Brain microvascular endothelial cell (primary cell): ENCODE measurements at regions not wholly inside any gene's neighbourhood (a gene's known extent, or its start where the extent isn't known, plus 50 kb on each side); places are given as distances from the start of the nearest gene placed in this dataset.

Experiments used
- DNase-seq: peaks from one replicate; pipeline ENCODE4 v3.0.0-alpha.2; 2020
- H3K27ac ChIP-seq: fragments of 250-450 bp; sonication (Bioruptor Pico); 2 replicates; pipeline ENCODE4 v1.5.1; 2020; ENCODE audit warnings: mild to moderate bottlenecking, moderate library complexity
- H3K27me3 ChIP-seq: fragments of 250-450 bp; sonication (Bioruptor Pico); replicated peaks from 2 replicates; pipeline ENCODE4 v1.5.1; 2020; ENCODE audit warnings: mild to moderate bottlenecking
- H3K36me3 ChIP-seq: fragments of 250-450 bp; sonication (Bioruptor Pico); replicated peaks from 2 replicates; pipeline ENCODE4 v1.5.1; 2020; ENCODE audit warnings: mild to moderate bottlenecking
- H3K4me3 ChIP-seq: 2 replicates; pipeline ENCODE4 v1.5.1; 2011; ENCODE audit warnings: low read depth, mild to moderate bottlenecking, control low read depth, low read length, moderate library complexity
- CTCF ChIP-seq: IDR thresholded peaks from 2 replicates; pipeline ENCODE4 v1.5.1; 2011; ENCODE audit warnings: low read depth, mild to moderate bottlenecking, moderate library complexity, low read length, control low read depth, inconsistent platforms; ENCODE audit errors: missing control alignments
- in situ Hi-C: cut with HindIII; loops from 2 replicates; pipeline ENCODE4 v1.10.0; 2017; ENCODE audit warnings: low sequenced_read_pairs, low pct_ligation_motif_present

DNA sequence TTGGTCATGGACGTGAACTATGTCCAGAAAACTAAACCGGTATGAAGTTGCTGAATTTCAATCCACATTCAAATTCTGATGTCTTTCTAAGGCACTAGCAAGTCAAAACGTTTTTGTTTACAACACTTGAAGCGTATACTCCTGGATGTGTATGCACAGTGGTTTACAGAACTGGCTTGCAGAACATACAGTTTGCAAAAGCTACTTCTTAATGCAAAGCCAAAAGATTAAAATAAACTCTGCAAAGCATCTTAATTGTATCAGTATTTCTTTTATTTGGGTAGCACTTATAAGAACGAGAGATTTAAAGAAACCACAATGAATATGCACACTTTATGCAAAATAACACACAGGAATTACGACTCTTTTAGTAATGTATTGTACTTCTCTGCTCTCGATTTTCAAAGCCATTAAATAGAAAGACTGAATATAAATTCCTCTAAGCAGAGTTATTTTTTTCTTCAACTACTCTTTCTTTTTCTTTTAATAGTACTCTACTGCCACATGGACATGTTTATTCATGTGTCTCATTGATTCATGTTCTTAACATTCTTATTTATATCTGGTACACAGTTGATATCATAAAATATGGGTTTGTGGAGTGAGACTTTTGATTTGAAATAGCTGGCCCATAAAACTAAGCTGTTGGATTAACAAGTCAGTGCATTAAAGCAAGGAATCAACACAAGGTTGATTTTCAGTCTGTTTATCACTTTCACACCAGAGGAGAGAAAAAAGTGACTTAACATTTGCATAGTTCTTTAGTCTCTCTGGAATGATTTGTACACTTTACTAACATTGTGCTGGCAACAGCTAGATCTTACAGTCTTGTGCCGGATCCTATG is 189.4 kb upstream of the STEAP4 start:
- in situ Hi-C loops: no loop called here
- Histone ChIP-seq H3K27ac (no peak overlapping the region), H3K36me3 (no peaks in the 10 kb centered on the region), H3K4me3 (no peak overlapping the region), H3K27me3 (no peaks in the 10 kb centered on the region)
- TF ChIP-seq CTCF: no peak
- no peak for DNase-seq

- Histone ChIP-seq H3K4me3 (no peak overlapping the region), H3K27ac (no peak overlapping the region), H3K36me3 (no peaks in the 10 kb centered on the region), H3K27me3 (no peaks in the 10 kb centered on the region)
- no peak for DNase-seq
- TF ChIP-seq CTCF: no peak
- in situ Hi-C loops: no loop called here
Observed at GRCh38 chr7:88492153-88492552, 185.5 kb upstream of the STEAP4 start.

GRCh38 chr7:88490874-88491273 is 184.2 kb upstream of the STEAP4 start:
- Histone ChIP-seq H3K27ac (no peak overlapping the region), H3K27me3 (no peaks in the 10 kb centered on the region), H3K36me3 (no peaks in the 10 kb centered on the region), H3K4me3 (no peak overlapping the region)
- no peak for DNase-seq
- in situ Hi-C loops: no loop called here
- no peak for TF ChIP-seq CTCF

- no peak for DNase-seq
- in situ Hi-C loops: no loop called here
- no peak for TF ChIP-seq CTCF
- H3K4me3 ChIP-seq: no peak overlapping the region
- H3K27ac ChIP-seq: no peak overlapping the region
- H3K36me3 ChIP-seq: no peaks in the 10 kb centered on the region
- no peaks in the 10 kb centered on the region for H3K27me3 ChIP-seq
Observed at GRCh38 chr7:88490161-88490560, 183.5 kb upstream of the STEAP4 start.

DNA sequence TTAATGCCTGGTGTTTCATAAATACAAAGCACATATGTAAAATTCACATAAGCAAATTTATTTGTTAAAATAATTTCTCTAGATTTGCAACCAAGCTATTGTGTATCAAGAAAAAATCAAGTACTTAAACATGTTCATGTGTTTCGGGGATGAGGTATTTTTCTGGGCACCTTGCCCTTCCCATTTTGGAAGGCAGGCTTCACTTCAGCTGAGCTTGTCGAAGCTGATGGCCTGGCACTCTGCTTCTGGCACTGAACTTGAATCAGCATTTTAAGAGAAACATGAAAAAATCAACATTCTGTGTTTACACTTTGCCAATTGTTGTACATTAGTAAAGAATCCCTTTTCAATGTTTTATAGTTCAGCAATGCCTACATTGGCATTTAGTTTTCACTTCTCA is 179.1 kb upstream of the STEAP4 start:
- no peaks in the 10 kb centered on the region for H3K36me3 ChIP-seq
- no peak for TF ChIP-seq CTCF
- H3K4me3 ChIP-seq: no peak overlapping the region
- H3K27me3 ChIP-seq: no peaks in the 10 kb centered on the region
- in situ Hi-C loops: no loop called here
- H3K27ac ChIP-seq: no peak overlapping the region
- no peak for DNase-seq

DNA sequence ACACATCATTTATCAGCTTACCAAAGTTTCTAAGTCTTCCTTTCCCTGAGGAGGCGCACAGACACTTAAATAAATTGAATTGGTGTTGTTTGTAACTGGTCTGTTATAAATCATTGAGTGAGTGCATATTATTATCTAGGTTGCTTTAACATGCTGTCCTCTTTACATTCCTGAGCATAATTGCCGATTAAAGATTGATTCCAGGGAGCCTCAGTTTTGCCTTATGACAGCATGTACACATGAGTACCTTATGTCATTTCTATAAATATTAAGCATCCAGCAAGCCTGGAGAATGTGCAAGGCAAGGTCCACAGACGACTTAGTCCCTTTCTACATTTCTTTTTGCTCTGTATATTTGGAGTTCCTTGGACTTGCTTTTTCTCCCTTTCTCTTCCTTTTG is 177.9 kb upstream of the STEAP4 start:
- no peak overlapping the region for H3K4me3 ChIP-seq
- H3K27me3 ChIP-seq: no peaks in the 10 kb centered on the region
- no peak for TF ChIP-seq CTCF
- H3K27ac ChIP-seq: no peak overlapping the region
- DNase-seq: no peak
- H3K36me3 ChIP-seq: no peaks in the 10 kb centered on the region
- in situ Hi-C loops: no loop called here
